GM19023 (cell line): ENCODE measurements at regions not wholly inside any gene's neighbourhood (a gene's known extent, or its start where the extent isn't known, plus 50 kb on each side); places are given as distances from the start of the nearest gene placed in this dataset.
"Not testable (repeated sequence)": the region's sequence is repeated elsewhere in the genome, so short reads cannot be mapped to it uniquely, and the experiment has no call there.

ENCODE experiments used
- ATAC-seq: cut with Tn5 transposase; IDR thresholded peaks from one replicate; pipeline ENCODE4 v1.9.1; 2021; ENCODE audit warnings: mild to moderate bottlenecking, moderate library complexity; ENCODE audit not compliant: unreplicated experiment

GRCh38 chr12:25855716-25856115 is 102.8 kb upstream of the RASSF8 start:
- no peak for ATAC-seq

- ATAC-seq: no peak
Measured at GRCh38 chr12:25859976-25860375, 98.5 kb upstream of the RASSF8 start.

- no peak for ATAC-seq
Measured at GRCh38 chr12:25861226-25861625, 97.3 kb upstream of the RASSF8 start.

- no peak for ATAC-seq
Measured at GRCh38 chr12:25864306-25865276, 93.9 kb upstream of the RASSF8 start.

- ATAC-seq: no peak
Measured at GRCh38 chr12:25866586-25867378, 91.7 kb upstream of the RASSF8 start.

- no peak for ATAC-seq
Measured at GRCh38 chr12:25868193-25868592, 90.3 kb upstream of the RASSF8 start.

GRCh38 chr12:25872137-25872536 is 86.3 kb upstream of the RASSF8 start:
- ATAC-seq: no peak

- ATAC-seq: no peak
Measured at GRCh38 chr12:25875661-25876060, 82.8 kb upstream of the RASSF8 start.

GRCh38 chr12:25876383-25877045 is 82.0 kb upstream of the RASSF8 start:
- no peak for ATAC-seq

- ATAC-seq: no peak
Measured at GRCh38 chr12:25877446-25877845, 81.0 kb upstream of the RASSF8 start.

GRCh38 chr12:25882266-25882665 is 76.2 kb upstream of the RASSF8 start:
- no peak for ATAC-seq

GRCh38 chr12:25883026-25883916 is 75.2 kb upstream of the RASSF8 start:
- no peak for ATAC-seq

- ATAC-seq: no peak
Measured at GRCh38 chr12:25884024-25884919, 74.2 kb upstream of the RASSF8 start.

GRCh38 chr12:25884920-25885234 is 73.6 kb upstream of the RASSF8 start:
- ATAC-seq: no peak

GRCh38 chr12:25886396-25886795 is 72.1 kb upstream of the RASSF8 start:
- no peak for ATAC-seq

GRCh38 chr12:25887367-25887766 is 71.1 kb upstream of the RASSF8 start:
- no peak for ATAC-seq

- no peak for ATAC-seq
Measured at GRCh38 chr12:25889185-25889584, 69.3 kb upstream of the RASSF8 start.

- not testable (repeated sequence) for ATAC-seq
Measured at GRCh38 chr12:25891095-25891494, 67.4 kb upstream of the RASSF8 start.

- ATAC-seq: no peak
Measured at GRCh38 chr12:25894759-25895158, 63.7 kb upstream of the RASSF8 start.
